Sigmoid colon (tissue), 6 donors: ENCODE measurements at regions not wholly inside any gene's neighbourhood (a gene's known extent, or its start where the extent isn't known, plus 50 kb on each side); places are given as distances from the start of the nearest gene placed in this dataset.
A peak's percentile ranks its signal among the peaks of the same experiment; 100 is the strongest.

ENCODE experiments used
- DNase-seq: peaks from one replicate; pipeline ENCODE4 v3.0.0-alpha.2; 2019
- H3K27ac ChIP-seq, 4 donors: fragments of 200-600 bp; sonication (generic); one replicate each; pipeline ENCODE4 v1.5.1; 2016 to 2019; ENCODE audit warnings: mild to moderate bottlenecking in 1 of 4
- H3K27me3 ChIP-seq, 3 donors: fragments of 200-600 bp; sonication (generic); one replicate each; pipeline ENCODE4 v1.5.1; 2019; ENCODE audit warnings: mild to moderate bottlenecking in 1 of 3
- H3K36me3 ChIP-seq, 4 donors: fragments of 200-600 bp; sonication (generic); one replicate each; pipeline ENCODE4 v1.5.1; 2016 to 2019
- H3K4me1 ChIP-seq, 4 donors: fragments of 200-600 bp; sonication (generic); one replicate each; pipeline ENCODE4 v1.5.1; 2017 to 2019
- H3K4me3 ChIP-seq, 4 donors: fragments of 200-600 bp; sonication (generic); one replicate each; pipeline ENCODE4 v1.5.1; 2017 to 2019; ENCODE audit warnings: mild to moderate bottlenecking in 2 of 4, moderate library complexity in 1 of 4
- H3K9me3 ChIP-seq, 4 donors: fragments of 200-600 bp in 3 of 4; sonication (generic) in 3 of 4; one replicate each; pipeline versions ENCODE4 v1.5.1 to v1.6.1; 2013 to 2019
- CTCF ChIP-seq, 4 experiments: fragments of 450-650 bp in 3 of 4; fragments of 200-600 bp in 1 of 4; IDR thresholded peaks; one replicate each; pipeline ENCODE4 v1.5.1; 2016 to 2019; ENCODE audit warnings: antibody characterized with exemption in 4 of 4, mild to moderate bottlenecking in 3 of 4, moderate library complexity in 2 of 4
- EP300 ChIP-seq, 4 donors: sonication (generic); formaldehyde crosslinking; IDR thresholded peaks; one replicate each; pipeline ENCODE4 v1.6.1; 2017; ENCODE audit warnings: antibody characterized with exemption in 4 of 4
- POLR2A ChIP-seq, 2 donors: fragments of 450-650 bp; IDR thresholded peaks; one replicate each; pipeline ENCODE4 v1.6.1; 2016; ENCODE audit warnings: antibody characterized with exemption in 2 of 2, mild to moderate bottlenecking in 2 of 2, moderate library complexity in 2 of 2
- POLR2AphosphoS5 ChIP-seq, 4 donors: sonication (generic); formaldehyde crosslinking; IDR thresholded peaks; one replicate each; pipeline ENCODE4 v1.6.1; 2017; ENCODE audit warnings: antibody characterized with exemption in 4 of 4
- WGBS, 2 donors: extraction: QIAGEN DNeasy Blood & Tissue Kit; methylation state at CpG; one replicate each; pipeline ENCODE4 v1.1.7; 2013; 5-methylcytosine and 5-hydroxymethylcytosine counted together
- intact Hi-C: fragments of 100-400 bp; cut with DNase I; formaldehyde crosslinking; loops from one replicate; pipeline ENCODE4 v1.15.1; 2023
- donor health status: healthy with polysubstance abuse.
- donor health status: healthy.

DNA sequence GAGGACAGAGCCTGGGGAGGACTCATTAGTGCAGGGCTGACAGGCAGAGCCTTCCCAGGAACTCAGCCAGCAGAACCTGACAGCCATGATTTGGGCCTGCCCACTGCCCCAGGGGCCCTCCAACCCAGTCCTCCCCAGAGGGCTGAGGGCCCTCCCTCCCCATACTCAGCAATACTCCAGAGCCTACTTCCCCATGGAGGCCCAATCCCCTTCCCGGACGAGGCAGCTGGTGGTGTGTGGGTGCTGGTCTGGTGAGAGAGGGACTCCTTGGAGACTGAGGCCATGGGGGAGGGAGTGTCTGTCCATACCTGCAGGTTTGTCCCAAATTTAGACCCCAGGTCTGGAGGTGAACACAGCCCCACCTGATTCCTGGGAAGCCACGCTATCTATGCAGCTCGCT lies 120.9 kb upstream of the MLN start:
- H3K9me3 ChIP-seq = no peaks in the 10 kb centered on the region
- DNase-seq = no peak
- H3K4me3 ChIP-seq = no peak overlapping the region
- H3K27ac ChIP-seq = no peak overlapping the region
- no peaks in the 10 kb centered on the region for H3K27me3 ChIP-seq
- TF ChIP-seq POLR2A (IDR thresholded peaks at IDR 0.05) = no peak
- no peak for TF ChIP-seq POLR2AphosphoS5 (IDR thresholded peaks at IDR 0.05)
- TF ChIP-seq CTCF (IDR thresholded peaks at IDR 0.05) = no peak
- no peaks in the 10 kb centered on the region for H3K36me3 ChIP-seq
- intact Hi-C loops = no loop called here
- H3K4me1 ChIP-seq = peaks cover 0 to 8% (median 0%) of the 10 kb centered on the region in 4 donors
- 93 to 96% methylated on average over 4 of the region's 4 CpGs for WGBS, 2 donors

- Histone ChIP-seq H3K27ac (no peak overlapping the region), H3K4me1 (peaks cover 0 to 8% (median 0%) of the 10 kb centered on the region in 4 donors), H3K9me3 (no peaks in the 10 kb centered on the region), H3K36me3 (no peaks in the 10 kb centered on the region), H3K27me3 (no peaks in the 10 kb centered on the region), H3K4me3 (no peak overlapping the region)
- no peak for DNase-seq
- intact Hi-C loops = no loop called here
- 65 to 68% methylated on average over 10 of the region's 10 CpGs for WGBS, 2 donors
- TF ChIP-seq POLR2A (IDR thresholded peaks at IDR 0.05) = no peak
- no peak for TF ChIP-seq POLR2AphosphoS5 (IDR thresholded peaks at IDR 0.05)
- TF ChIP-seq CTCF (IDR thresholded peaks at IDR 0.05) = no peak
- TF ChIP-seq EP300 (IDR thresholded peaks at IDR 0.05) = no peak
These were observed 120.2 kb upstream of the MLN start for GRCh38 chr6:33923857-33924514.

DNA sequence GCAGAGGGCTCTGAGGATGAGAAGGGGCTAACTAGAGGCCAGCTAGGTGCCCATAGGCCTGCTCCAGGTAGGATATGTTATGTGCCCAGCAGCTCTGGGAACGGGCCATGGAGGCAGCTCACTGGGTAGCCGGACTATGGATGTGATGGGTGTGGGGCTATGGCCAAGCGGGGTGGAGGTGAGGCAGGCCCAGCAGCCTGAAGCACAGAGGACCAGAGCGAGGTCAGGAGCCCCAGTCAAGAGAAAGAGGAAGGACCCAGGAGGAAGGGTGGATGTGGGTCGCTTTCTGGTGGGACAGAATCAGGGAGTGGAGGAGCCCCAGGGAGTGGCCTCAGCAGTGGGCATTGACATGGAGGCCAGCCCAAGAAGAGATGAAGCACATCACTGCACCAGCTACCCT lies 117.9 kb upstream of the MLN start:
- no peak for TF ChIP-seq POLR2AphosphoS5 (IDR thresholded peaks at IDR 0.05)
- no peak for TF ChIP-seq CTCF (IDR thresholded peaks at IDR 0.05)
- no peak for TF ChIP-seq POLR2A (IDR thresholded peaks at IDR 0.05)
- TF ChIP-seq EP300 (IDR thresholded peaks at IDR 0.05) = no peak
- intact Hi-C loops = no loop called here
- no peaks in the 10 kb centered on the region for H3K9me3 ChIP-seq
- H3K4me3 ChIP-seq = no peak overlapping the region
- no peak overlapping the region for H3K27ac ChIP-seq
- H3K4me1 ChIP-seq = peaks cover 0 to 8% (median 0%) of the 10 kb centered on the region in 4 donors
- no peaks in the 10 kb centered on the region for H3K36me3 ChIP-seq
- H3K27me3 ChIP-seq = no peaks in the 10 kb centered on the region
- WGBS, 2 donors = 92 to 93% methylated on average over 5 of the region's 5 CpGs
- no peak for DNase-seq

GRCh38 chr6:33918175-33918695 lies 114.4 kb upstream of the MLN start:
- no peaks in the 10 kb centered on the region for H3K9me3 ChIP-seq
- H3K4me3 ChIP-seq = no peak overlapping the region
- peaks cover 0 to under 1% (median 0%) of the 10 kb centered on the region in 4 donors for H3K4me1 ChIP-seq
- no peak for DNase-seq
- H3K36me3 ChIP-seq = no peaks in the 10 kb centered on the region
- H3K27ac ChIP-seq = no peak overlapping the region
- 93% methylated on average over 8 of the region's 8 CpGs for WGBS, 2 donors
- TF ChIP-seq CTCF (IDR thresholded peaks at IDR 0.05) (no peak), POLR2AphosphoS5 (IDR thresholded peaks at IDR 0.05) (no peak), EP300 (IDR thresholded peaks at IDR 0.05) (no peak), POLR2A (IDR thresholded peaks at IDR 0.05) (no peak)
- no peaks in the 10 kb centered on the region for H3K27me3 ChIP-seq
- intact Hi-C loops = no loop called here

DNA sequence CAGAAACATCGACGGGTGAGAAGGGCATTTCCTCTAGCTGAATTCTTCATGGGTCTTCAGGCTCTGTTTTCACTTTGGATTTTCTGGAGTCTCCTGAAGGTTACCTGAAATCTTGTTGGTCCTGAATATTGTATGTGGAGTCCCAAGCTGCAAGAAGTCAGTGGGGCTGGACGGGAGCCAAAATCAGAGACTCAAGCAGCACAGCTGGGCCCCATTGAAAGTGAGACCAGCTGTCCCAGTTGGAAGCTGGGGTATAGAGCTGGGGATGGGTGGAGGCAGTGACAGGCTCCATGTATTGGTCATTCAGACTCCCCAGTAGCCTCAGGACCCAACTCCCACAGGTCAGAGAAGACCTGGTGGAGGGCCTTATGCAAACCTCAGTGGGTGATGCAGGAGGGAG lies 111.3 kb upstream of the MLN start:
- H3K27ac ChIP-seq = no peak overlapping the region
- no peaks in the 10 kb centered on the region for H3K9me3 ChIP-seq
- H3K4me3 ChIP-seq = no peak overlapping the region
- peak; percentile 79 for DNase-seq
- intact Hi-C loops = no loop called here
- WGBS, 2 donors = 54 to 71% methylated on average over 3 of the region's 3 CpGs
- peaks cover 0 to 20% (median 19%) of the 10 kb centered on the region in 4 donors for H3K4me1 ChIP-seq
- no peaks in the 10 kb centered on the region for H3K27me3 ChIP-seq
- TF ChIP-seq POLR2A (IDR thresholded peaks at IDR 0.05) (no peak), CTCF (IDR thresholded peaks at IDR 0.05) (no peak), EP300 (IDR thresholded peaks at IDR 0.05) (no peak), POLR2AphosphoS5 (IDR thresholded peaks at IDR 0.05) (no peak)
- H3K36me3 ChIP-seq = no peaks in the 10 kb centered on the region
